NCI-H1105 treated with DMSO at 0.1 percent for 48 hours (cell line): ENCODE measurements at regions not wholly inside any gene's neighbourhood (a gene's known extent, or its start where the extent isn't known, plus 50 kb on each side); places are given as distances from the start of the nearest gene placed in this dataset.
A peak's percentile ranks its signal among the peaks of the same experiment; 100 is the strongest.

Experiments used
- DNase-seq: peaks from one replicate; lab custom pipeline; 2025; lab: John Stamatoyannopoulos, UW

DNA sequence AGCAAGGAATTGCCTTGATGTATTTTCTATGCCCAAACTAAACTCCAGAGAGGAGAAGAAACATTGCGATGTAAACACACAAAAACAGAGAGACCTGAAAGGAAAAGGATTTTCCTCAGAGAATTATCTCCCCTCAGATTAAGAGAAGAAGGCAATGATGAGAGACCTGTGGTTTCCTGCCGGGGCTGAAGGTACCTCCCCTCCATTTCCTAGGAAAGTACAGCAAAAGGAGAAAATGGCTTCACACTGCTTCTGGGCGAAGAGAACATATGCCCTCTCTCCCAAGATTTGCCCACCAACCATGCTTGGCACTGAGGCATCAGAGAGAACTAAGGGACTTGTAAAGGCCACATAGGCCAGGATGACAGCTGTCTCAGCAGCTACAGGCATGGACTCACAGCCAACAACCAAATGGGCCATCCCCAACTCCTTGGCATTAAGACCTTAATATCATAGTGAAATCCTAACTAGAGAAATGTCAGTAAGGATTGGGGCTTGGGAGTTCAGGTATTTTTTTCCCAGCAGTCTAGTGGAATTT is 523.0 kb downstream of the PTPRC start:
- DNase-seq = no peak

DNA sequence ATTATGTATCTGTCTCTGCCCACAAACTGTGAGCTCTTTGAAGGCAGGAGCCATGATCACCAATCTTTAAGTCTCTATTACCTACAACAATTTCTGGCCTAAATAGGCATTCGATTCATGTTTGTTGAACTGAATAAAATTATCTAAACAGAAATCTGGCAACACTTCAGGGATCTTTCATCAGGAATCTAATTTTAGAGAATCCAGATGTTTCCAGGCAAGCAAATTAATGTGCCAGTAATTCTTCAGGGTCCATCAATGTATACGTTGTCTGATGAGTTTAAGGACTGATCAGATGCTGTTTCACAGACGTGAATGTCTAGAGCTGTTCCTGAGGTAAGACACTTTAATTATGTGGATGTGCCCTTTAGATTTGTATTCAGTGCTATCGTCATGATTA is 524.4 kb downstream of the PTPRC start:
- DNase-seq = no peak

DNA sequence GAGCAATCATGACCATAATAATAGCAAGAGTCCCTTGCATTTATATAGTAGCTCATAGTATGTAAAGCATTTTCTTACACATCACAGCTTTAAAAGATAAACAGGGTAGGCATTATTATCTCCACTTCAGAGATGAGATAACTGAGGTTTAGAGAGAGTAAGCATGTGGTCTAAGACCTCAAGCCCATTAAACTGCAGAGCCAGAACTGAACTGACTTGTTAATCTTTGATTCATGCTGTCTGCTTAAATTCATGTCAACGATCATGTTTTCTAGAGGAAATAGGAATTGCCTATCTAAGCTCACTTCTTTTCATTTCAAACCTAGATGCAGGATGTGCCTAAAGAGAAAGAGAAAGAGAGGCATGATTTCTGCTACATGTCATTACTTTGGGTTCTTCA is 524.8 kb downstream of the PTPRC start:
- DNase-seq = no peak

DNA sequence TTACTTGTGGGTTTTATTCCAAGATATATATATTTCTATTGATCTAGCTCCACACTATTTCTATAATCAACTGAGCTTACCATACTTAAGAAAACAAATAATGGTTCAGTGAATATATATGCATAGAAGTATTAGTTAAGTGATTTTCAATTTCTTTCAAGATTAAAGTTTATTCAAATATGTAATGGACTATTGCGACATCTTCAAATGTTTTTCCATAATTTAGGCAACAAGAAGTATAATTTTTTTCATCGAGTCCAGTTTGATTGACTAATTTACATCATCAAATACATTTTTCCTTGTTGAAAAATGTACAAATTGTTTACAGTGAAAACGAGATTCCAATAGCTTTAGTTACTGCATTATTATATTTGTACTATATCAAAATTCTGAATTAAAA is 528.6 kb downstream of the PTPRC start:
- DNase-seq = no peak

DNA sequence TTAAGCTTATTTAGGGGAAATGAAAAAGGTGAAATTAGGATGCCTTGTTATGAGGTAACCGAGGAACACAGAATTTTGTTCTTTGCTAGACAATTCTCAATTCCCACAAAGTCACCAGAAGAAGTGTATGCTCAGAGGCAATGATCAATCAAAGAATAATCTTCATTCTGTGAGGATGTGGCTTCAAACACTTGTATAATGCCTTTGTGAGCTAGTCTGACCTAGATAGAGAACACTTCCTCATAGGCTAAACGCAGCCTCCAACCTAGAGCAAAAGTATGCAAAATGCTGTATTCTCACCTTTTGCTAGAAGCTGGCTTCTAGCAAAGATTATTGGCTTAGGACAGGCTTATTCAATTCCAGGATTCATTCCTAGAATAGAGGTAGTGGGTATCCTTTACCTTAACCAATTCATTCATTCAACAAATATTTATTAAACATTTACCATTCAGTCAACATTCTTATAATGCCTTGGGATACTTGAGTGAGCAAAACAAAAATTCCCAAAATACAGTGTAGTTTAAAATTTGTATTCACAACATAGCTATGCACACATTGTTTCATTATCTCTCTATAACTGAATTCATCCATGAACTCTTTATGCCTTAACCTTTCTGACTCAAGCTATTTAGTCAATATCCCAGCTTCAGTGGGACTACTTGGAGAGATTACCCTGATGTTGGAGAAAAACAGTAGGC is 530.2 kb downstream of the PTPRC start:
- DNase-seq = no peak

DNA sequence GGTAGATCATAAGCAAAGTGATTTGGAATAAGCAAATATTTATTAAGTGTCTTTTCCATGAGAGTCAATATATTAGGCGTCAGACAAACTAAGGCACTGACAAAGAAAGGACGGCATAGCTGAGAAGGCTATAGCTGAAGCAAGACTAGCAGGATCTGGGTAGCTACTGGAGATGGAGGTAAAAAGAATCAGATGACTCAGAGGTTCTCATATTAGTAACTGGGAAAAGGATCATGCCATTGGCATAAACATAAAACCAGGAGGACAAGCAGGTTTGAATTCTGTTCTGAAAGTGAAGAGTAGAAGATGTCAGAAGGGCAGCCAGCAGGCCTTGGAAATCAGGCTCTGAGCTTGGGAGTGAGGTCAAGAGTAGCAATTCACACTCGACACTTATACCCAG is 531.9 kb downstream of the PTPRC start:
- DNase-seq = no peak

DNA sequence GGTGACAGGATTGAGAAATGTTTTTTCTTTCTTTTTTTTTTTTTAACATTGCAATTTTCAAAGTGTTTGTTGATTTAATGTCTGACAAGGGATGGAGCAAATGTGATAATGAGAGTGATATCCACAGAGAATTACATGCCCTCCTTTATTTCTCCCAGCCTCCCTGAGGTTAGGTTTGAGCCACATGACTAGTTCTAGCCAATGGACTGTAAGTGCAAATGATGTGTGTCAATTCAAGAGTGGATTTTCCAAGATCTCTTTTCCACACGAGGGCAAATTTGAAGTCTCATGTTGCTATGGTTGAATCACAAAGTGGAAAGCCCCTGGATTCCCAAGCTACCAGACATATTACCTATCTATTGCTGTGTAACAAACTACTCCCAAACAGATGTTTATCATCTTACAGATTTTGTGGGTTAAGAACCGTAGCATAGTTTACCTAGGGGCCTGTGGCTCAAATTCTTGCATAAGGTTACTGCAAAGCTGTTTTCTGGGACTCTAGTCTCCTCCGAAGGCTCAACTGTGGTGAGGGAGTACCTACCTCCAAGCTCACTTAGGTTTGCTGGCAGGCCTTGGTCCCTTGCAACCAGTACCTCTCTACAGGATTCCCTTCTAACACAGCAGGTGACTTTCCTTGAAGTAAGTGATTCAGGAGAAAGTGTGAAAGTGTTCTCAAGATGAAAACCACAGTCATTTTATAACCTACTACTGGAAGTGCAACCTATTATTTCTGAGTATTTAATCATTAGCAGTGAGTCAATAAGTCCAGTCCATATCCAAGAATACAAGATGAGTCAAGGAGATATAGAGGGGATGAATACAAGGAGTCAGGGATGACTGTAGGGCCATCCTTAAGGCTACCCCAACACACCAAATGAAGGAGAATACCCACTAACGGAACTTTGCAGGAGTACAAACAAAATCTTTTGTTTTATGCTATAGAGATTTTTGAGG is 533.6 kb downstream of the PTPRC start:
- DNase-seq = no peak

DNA sequence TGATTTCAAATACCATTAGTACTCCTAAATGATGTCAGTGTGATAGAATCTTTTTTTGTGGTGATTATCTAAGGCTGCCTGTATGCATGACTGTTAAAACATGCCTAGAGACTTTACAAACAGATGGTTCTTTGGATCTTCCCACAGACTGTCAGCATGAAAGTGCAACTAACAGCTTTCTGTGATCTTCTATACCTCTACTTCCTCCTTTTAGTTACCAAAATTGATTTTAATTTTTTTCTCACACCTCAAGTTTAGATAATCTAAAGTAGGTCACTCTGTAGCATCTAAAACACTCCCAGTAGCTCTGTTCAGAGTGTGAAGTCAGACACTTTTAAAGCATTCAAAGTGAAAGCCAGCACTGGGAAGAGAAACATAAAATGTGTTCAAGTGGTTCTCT is 534.5 kb downstream of the PTPRC start:
- no peak for DNase-seq

DNA sequence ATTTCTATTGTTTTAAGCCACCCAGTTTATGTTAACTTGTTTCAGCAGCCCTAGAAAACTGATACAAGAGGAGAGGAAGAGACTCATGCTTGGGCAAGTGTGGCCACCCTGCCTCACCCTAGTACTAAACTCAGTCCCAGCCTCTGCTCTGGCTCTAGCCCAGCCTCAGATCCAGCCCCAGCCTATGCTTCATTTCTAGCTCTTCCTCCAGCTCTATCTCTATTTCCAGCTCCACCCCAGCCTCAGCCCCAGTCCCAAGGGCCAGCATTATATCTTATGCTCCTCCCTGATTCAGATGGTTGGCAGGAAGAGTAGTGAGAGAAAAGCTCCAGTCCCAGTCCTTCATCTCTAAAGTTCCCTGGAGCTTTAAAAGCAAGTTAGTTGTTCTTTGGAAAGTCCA is 535.5 kb downstream of the PTPRC start:
- DNase-seq = no peak

DNA sequence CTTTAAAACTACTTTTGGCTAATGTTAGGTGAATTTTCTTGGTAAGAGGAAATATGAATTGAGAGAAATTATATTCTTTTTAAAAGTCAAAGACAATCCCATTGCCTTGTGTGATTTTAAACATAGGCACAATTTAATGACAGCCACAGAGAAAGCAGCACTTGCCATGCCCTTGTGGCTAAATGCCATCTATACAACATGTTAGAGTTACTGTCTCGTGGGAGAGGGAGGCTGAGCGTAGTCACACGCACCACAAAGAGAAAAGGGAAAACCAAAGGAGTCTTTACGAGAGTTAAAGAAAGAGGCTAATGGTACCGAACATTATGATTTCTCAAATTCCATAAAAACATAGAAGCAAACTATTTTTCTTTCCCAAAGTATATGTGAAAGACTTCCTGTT is 537.9 kb downstream of the PTPRC start:
- no peak for DNase-seq

DNA sequence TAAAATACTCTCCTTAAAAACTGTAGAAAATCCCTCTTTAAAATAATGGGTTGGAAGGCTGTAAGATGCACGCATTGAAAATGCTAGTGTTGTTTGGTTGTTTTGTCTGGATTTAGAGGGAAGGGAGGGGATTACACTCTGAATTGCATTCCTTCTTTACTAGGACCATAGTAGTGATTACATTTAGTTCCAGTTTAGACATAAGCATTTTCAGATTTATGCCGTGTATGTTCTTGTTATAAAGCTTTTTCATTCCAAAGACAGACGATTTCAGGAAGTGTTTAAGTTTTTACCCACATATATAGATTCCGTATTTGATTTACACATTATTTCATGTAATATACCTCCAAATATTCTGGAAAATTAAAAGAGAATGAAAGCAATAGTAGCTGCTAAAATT is 538.4 kb downstream of the PTPRC start:
- no peak for DNase-seq

DNA sequence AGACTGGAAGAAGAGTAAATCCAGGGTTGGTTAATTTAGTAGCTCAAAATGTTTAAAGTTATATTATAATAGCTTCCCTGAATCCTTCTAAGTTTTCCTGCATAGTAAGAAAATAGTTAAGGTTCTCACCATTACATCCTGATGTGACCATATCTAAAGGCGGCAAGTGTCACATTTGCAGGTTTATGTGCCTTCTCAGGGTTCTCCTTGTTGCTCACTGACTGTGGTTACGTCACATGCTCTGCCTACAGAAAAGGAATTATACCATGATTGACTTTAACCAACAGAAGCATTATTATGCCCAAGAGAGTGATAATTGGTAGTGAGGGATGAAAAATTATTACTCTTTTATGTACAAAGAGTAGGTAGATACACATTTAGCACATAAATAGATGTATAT is 539.8 kb downstream of the PTPRC start:
- no peak for DNase-seq

DNA sequence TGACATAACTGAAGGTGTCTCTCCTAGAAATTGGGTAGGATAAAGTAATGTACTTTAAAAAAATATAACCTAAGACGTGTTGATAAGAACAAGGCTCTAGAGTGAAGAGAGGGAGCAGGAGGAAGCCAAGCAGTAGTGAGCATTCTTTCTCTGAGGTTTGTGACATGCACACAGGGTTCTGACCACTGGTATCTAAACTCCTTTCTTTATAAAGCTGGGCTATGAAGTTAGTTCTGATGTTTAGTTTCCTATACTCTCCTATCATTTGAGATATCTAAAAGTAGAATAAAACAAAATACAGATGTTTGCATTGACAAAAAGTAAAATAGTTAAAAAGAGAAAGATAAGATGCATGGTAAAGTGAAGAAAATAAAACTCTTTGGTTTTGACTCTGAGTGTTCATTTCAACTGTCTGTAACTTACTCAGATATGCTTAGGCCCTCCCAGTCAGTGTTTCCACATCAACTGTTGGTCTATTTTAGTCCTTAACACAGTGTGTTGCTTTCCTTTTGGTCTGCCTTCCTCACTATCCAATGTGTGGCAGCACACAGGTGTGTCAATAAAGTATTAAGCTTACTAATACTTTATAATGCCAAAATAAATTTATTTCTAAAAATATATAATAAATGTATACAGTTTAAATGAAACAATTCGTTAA is 543.5 kb downstream of the PTPRC start:
- DNase-seq = no peak

DNA sequence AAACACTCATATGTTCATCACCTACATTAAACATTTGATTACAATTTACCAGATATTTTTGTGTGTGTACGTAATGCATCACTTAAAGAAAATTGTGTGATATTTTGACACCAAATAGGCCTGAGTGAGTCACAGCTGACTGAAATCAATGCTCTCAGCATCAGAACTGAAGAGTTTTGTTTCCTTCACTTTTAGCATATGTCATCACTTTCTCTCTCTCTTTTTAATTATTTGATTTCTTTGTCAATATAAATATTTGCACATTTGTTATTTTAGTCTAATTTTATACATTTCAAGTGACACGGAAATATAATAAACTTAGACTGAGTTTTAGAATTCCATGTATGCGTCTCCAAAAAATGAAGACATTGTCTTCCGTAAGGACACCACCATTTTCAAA is 545.3 kb downstream of the PTPRC start:
- DNase-seq = no peak

DNA sequence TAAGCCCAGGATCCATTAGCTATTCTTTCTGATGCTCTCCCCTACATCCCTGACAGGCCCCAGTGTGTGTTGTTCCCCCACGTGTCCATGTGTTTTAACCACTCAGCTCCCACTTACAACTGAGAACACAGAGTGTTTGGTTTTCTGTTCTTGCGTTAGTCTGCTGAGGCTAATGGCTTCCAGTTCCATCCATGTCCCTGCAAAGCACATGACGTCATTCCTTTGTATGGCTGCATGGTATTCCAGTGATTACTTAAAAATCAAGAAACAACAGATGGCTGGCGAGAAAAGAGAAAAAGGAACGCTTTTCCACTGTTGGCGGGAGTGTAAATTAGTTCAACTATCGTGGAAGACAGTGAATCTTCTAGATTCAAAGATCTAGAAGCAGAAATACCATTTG is 556.0 kb downstream of the PTPRC start:
- DNase-seq = no peak

DNA sequence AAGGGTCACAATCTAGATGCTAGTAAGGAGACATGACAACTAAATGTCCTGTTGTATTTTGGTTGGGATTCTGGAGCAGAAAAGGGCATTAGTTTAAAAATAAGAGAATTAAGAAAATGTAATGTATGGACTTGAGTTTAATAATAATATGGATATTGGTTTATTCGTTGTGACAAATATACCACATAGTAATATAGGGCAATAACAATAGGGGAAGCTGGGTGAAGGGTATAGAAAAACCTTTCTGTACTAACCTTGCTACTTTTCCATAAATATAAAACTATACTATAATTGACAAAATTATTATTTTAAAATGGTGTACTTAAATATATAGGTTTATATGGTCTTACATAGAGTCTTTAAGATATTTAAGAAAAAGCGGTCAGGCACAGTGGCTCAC is 558.9 kb downstream of the PTPRC start:
- no peak for DNase-seq

DNA sequence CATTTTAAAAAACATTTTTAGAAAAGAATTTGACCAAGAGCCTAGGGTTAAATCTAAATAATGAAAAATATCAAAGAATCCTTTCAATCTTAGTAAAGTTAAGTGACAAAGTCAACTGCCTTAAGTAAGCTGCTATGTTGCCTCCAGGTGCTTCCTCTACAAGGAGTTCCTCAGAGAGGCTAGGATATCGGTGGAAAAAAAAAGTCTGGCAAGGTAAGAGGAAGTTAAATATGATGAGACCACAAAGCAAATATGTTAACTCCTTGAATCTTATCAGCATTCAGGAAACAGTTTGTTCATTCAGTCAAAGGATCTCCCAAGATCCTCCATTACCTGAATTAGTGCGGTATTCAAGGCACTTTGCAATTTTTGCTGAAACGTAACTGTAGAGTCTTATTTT is 563.5 kb downstream of the PTPRC start:
- no peak for DNase-seq

DNA sequence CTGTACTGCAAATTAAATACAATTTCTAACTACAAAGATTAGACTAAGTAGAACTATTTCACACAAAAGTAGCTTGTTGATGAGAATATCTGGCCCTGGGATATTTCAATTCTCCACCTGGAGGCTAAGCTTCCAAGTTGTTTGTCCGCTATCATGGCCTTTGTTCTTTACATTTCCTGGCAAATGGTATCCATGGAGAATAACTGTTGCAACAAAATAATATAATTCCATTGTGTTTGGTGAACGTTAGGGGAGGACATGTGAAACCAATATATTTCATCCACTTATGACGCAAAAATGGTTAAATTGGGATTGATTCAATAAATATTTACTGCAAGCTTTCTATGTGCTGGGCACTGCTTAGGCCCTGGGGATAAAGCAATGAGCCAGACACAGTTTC is 565.4 kb downstream of the PTPRC start:
- DNase-seq = no peak

DNA sequence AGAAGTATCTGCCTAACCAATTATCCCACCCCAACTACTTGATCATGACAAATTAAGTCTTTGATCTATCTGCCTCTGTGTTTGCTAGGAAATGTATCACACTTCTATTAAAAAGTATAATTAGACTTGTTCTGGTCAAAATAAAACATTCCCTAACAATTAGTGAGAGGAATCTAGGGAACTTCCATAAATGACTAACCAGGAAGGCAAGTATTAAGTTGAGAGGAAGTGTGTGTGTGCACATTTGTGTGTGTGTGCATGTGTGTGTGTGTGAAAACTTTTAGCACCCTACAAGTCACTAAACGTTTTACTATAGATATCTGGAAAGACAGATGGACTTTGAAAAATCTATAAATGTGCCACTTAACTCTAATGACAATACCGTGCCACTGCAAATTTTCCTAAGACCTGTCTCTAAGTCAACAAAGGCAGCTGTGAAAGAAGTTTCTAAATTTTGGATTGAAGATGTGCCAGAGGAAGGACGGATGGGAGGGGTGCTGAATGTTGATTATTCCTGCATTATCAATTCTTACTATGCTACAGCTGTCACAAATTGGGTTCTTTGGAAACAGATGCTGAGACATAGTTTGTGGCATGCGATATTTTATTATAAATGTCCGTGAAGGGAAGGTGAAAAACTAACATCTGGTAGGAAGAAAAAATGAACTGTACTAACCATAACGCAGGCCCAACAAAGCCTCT is 567.1 kb downstream of the PTPRC start:
- peak; percentile 4 for DNase-seq

DNA sequence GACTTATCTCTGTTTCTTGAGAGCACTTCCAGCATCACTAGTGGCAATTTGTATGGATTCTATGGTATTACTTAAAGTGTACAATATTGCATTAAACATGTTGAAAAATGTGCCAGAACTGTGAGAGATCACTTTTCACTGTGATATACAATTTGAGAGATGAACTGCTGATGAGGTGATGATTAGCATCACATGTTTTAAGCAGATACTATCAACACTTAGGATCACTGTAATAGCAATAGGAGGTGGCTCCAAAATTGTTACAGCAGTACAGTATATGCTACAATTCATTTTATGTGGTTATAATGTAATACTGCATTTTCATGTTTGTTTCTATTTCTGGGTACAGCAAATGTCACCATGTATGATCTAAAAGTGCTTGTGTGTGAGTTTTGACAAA is 570.0 kb downstream of the PTPRC start:
- no peak for DNase-seq

DNA sequence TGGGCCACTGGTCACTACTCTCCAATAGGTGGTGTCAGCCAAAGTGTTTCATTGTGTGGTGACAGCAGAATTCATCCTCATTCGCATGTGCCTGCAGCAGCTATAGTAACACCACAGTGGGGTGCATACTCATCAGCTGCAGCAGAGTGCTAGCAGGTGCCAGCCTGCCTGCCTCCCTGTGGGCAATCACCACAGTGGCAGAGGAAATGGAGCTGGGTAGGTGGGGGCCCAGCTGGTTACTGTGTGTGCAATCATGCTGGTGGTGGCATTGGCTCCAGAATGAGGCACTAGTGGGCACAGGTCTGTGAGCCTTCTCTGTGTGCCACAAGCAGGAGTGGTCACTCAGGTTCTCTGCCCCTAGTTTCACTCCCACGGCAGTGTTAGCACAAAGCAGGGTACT is 579.2 kb downstream of the PTPRC start:
- DNase-seq = no peak

DNA sequence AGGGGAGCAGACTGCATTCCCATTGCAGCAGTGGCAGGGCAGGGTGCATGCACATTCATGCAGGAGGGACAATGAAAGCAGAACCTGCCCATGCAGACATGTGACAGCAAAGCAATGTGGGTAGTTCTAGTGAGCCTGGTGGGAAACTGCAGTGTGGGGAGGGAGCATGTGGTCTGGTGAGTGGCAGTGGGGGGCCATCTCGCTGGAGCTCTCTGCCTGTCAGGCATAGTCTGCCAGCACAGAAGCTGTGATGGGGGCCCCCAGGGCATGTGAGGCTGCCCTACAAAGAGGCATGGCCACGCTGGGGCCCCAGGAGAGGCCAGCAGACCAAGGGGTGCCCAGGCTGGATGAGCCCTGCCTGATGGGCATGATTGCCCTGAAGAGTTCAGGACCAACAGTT is 579.7 kb downstream of the PTPRC start:
- DNase-seq = no peak
